ENCODE measurements at regions not wholly inside any gene's neighbourhood (a gene's known extent, or its start where the extent isn't known, plus 50 kb on each side); places are given as distances from the start of the nearest gene placed in this dataset.

GRCh38 chr13:34515201-34515600 lies 426.9 kb upstream of the NBEA start:
- no peaks in the 10 kb centered on the region for H3K4me1 ChIP-seq (ENCODE audit: insufficient read depth, low read length)
- H3K9me3 ChIP-seq (ENCODE audit: insufficient read depth, low read depth, low read length), result no peaks in the 10 kb centered on the region
- no peak overlapping the region for H3K27ac ChIP-seq (ENCODE audit: low read length)
- H3K27me3 ChIP-seq (ENCODE audit: insufficient read depth, low read length), result no peaks in the 10 kb centered on the region
- no peak overlapping the region for H3K4me3 ChIP-seq (ENCODE audit: low read length)
- H3K36me3 ChIP-seq (ENCODE audit: insufficient read depth, low read depth, low read length), result no peaks in the 10 kb centered on the region
- H3K9ac ChIP-seq (ENCODE audit: low read depth, low read length), result no peak overlapping the region

GRCh38 chr13:34521171-34521570 lies 420.9 kb upstream of the NBEA start:
- H3K4me1 ChIP-seq (ENCODE audit: insufficient read depth, low read length), result no peaks in the 10 kb centered on the region
- H3K4me3 ChIP-seq (ENCODE audit: low read length), result no peak overlapping the region
- H3K36me3 ChIP-seq (ENCODE audit: insufficient read depth, low read depth, low read length), result no peaks in the 10 kb centered on the region
- no peaks in the 10 kb centered on the region for H3K9me3 ChIP-seq (ENCODE audit: insufficient read depth, low read depth, low read length)
- no peaks in the 10 kb centered on the region for H3K27me3 ChIP-seq (ENCODE audit: insufficient read depth, low read length)
- H3K9ac ChIP-seq (ENCODE audit: low read depth, low read length), result no peak overlapping the region
- H3K27ac ChIP-seq (ENCODE audit: low read length), result no peak overlapping the region

- Histone ChIP-seq H3K36me3 (ENCODE audit: insufficient read depth, low read depth, low read length) (no peaks in the 10 kb centered on the region), H3K4me1 (ENCODE audit: insufficient read depth, low read length) (no peaks in the 10 kb centered on the region), H3K4me3 (ENCODE audit: low read length) (no peak overlapping the region), H3K9ac (ENCODE audit: low read depth, low read length) (no peak overlapping the region), H3K9me3 (ENCODE audit: insufficient read depth, low read depth, low read length) (no peaks in the 10 kb centered on the region), H3K27ac (ENCODE audit: low read length) (no peak overlapping the region), H3K27me3 (ENCODE audit: insufficient read depth, low read length) (no peaks in the 10 kb centered on the region)
Observed at GRCh38 chr13:34522808-34523207, 419.3 kb upstream of the NBEA start.

- Histone ChIP-seq H3K9ac (ENCODE audit: low read depth, low read length) (no peak overlapping the region), H3K9me3 (ENCODE audit: insufficient read depth, low read depth, low read length) (no peaks in the 10 kb centered on the region)
Observed at GRCh38 chr13:34523406-34523805, 418.7 kb upstream of the NBEA start.

GRCh38 chr13:34533941-34534340 lies 408.1 kb upstream of the NBEA start:
- Histone ChIP-seq H3K9me3 (ENCODE audit: insufficient read depth, low read depth, low read length) (0 out of 2 replicates have a peak, but pooled peaks cover 5% of the 10 kb centered on the region), H3K4me3 (ENCODE audit: low read length) (no peak overlapping the region), H3K36me3 (ENCODE audit: insufficient read depth, low read depth, low read length) (no peaks in the 10 kb centered on the region), H3K27ac (ENCODE audit: low read length) (no peak overlapping the region), H3K27me3 (ENCODE audit: insufficient read depth, low read length) (no peaks in the 10 kb centered on the region), H3K9ac (ENCODE audit: low read depth, low read length) (no peak overlapping the region), H3K4me1 (ENCODE audit: insufficient read depth, low read length) (no peaks in the 10 kb centered on the region)

More at GRCh38 chr13:34523406-34523805, 418.7 kb upstream of the NBEA start:
- Histone ChIP-seq H3K36me3 (ENCODE audit: insufficient read depth, low read depth, low read length) (no peaks in the 10 kb centered on the region), H3K4me1 (ENCODE audit: insufficient read depth, low read length) (no peaks in the 10 kb centered on the region), H3K27me3 (ENCODE audit: insufficient read depth, low read length) (no peaks in the 10 kb centered on the region), H3K4me3 (ENCODE audit: low read length) (no peak overlapping the region), H3K27ac (ENCODE audit: low read length) (no peak overlapping the region)

GRCh38 chr13:34542321-34542720 lies 399.7 kb upstream of the NBEA start:
- Histone ChIP-seq H3K9me3 (ENCODE audit: insufficient read depth, low read depth, low read length) (no peaks in the 10 kb centered on the region), H3K27me3 (ENCODE audit: insufficient read depth, low read length) (no peaks in the 10 kb centered on the region), H3K36me3 (ENCODE audit: insufficient read depth, low read depth, low read length) (no peaks in the 10 kb centered on the region), H3K4me3 (ENCODE audit: low read length) (no peak overlapping the region), H3K27ac (ENCODE audit: low read length) (no peak overlapping the region), H3K9ac (ENCODE audit: low read depth, low read length) (no peak overlapping the region), H3K4me1 (ENCODE audit: insufficient read depth, low read length) (no peaks in the 10 kb centered on the region)

- no peak overlapping the region for H3K27ac ChIP-seq (ENCODE audit: low read length)
- no peaks in the 10 kb centered on the region for H3K4me1 ChIP-seq (ENCODE audit: insufficient read depth, low read length)
- H3K27me3 ChIP-seq (ENCODE audit: insufficient read depth, low read length), result no peaks in the 10 kb centered on the region
- no peak overlapping the region for H3K4me3 ChIP-seq (ENCODE audit: low read length)
- no peaks in the 10 kb centered on the region for H3K9me3 ChIP-seq (ENCODE audit: insufficient read depth, low read depth, low read length)
- no peaks in the 10 kb centered on the region for H3K36me3 ChIP-seq (ENCODE audit: insufficient read depth, low read depth, low read length)
- H3K9ac ChIP-seq (ENCODE audit: low read depth, low read length), result no peak overlapping the region
Observed at GRCh38 chr13:34543836-34544235, 398.2 kb upstream of the NBEA start.

GRCh38 chr13:34545461-34545860 lies 396.6 kb upstream of the NBEA start:
- Histone ChIP-seq H3K36me3 (ENCODE audit: insufficient read depth, low read depth, low read length) (no peaks in the 10 kb centered on the region), H3K27ac (ENCODE audit: low read length) (no peak overlapping the region)

GRCh38 chr13:34546344-34547250 lies 395.5 kb upstream of the NBEA start:
- Histone ChIP-seq H3K27me3 (ENCODE audit: insufficient read depth, low read length) (no peaks in the 10 kb centered on the region), H3K9ac (ENCODE audit: low read depth, low read length) (no peak overlapping the region), H3K36me3 (ENCODE audit: insufficient read depth, low read depth, low read length) (no peaks in the 10 kb centered on the region), H3K27ac (ENCODE audit: low read length) (no peak overlapping the region), H3K4me3 (ENCODE audit: low read length) (no peak overlapping the region), H3K9me3 (ENCODE audit: insufficient read depth, low read depth, low read length) (no peaks in the 10 kb centered on the region), H3K4me1 (ENCODE audit: insufficient read depth, low read length) (no peaks in the 10 kb centered on the region)

More at GRCh38 chr13:34545461-34545860, 396.6 kb upstream of the NBEA start:
- Histone ChIP-seq H3K9ac (ENCODE audit: low read depth, low read length) (no peak overlapping the region), H3K27me3 (ENCODE audit: insufficient read depth, low read length) (no peaks in the 10 kb centered on the region), H3K4me3 (ENCODE audit: low read length) (no peak overlapping the region), H3K9me3 (ENCODE audit: insufficient read depth, low read depth, low read length) (no peaks in the 10 kb centered on the region), H3K4me1 (ENCODE audit: insufficient read depth, low read length) (no peaks in the 10 kb centered on the region)

GRCh38 chr13:34547929-34548328 lies 394.1 kb upstream of the NBEA start:
- H3K27ac ChIP-seq (ENCODE audit: low read length), result no peak overlapping the region
- H3K4me3 ChIP-seq (ENCODE audit: low read length), result no peak overlapping the region
- H3K36me3 ChIP-seq (ENCODE audit: insufficient read depth, low read depth, low read length), result no peaks in the 10 kb centered on the region
- no peak overlapping the region for H3K9ac ChIP-seq (ENCODE audit: low read depth, low read length)
- H3K27me3 ChIP-seq (ENCODE audit: insufficient read depth, low read length), result no peaks in the 10 kb centered on the region
- no peaks in the 10 kb centered on the region for H3K4me1 ChIP-seq (ENCODE audit: insufficient read depth, low read length)
- no peaks in the 10 kb centered on the region for H3K9me3 ChIP-seq (ENCODE audit: insufficient read depth, low read depth, low read length)

- H3K4me3 ChIP-seq (ENCODE audit: low read length), result no peak overlapping the region
- H3K27me3 ChIP-seq (ENCODE audit: insufficient read depth, low read length), result no peaks in the 10 kb centered on the region
- no peaks in the 10 kb centered on the region for H3K4me1 ChIP-seq (ENCODE audit: insufficient read depth, low read length)
- no peaks in the 10 kb centered on the region for H3K9me3 ChIP-seq (ENCODE audit: insufficient read depth, low read depth, low read length)
- H3K9ac ChIP-seq (ENCODE audit: low read depth, low read length), result no peak overlapping the region
- H3K36me3 ChIP-seq (ENCODE audit: insufficient read depth, low read depth, low read length), result no peaks in the 10 kb centered on the region
- H3K27ac ChIP-seq (ENCODE audit: low read length), result no peak overlapping the region
Observed at GRCh38 chr13:34553376-34553775, 388.7 kb upstream of the NBEA start.

- H3K36me3 ChIP-seq (ENCODE audit: insufficient read depth, low read depth, low read length), result no peaks in the 10 kb centered on the region
- no peaks in the 10 kb centered on the region for H3K27me3 ChIP-seq (ENCODE audit: insufficient read depth, low read length)
- no peak overlapping the region for H3K27ac ChIP-seq (ENCODE audit: low read length)
- H3K4me1 ChIP-seq (ENCODE audit: insufficient read depth, low read length), result no peaks in the 10 kb centered on the region
- H3K9me3 ChIP-seq (ENCODE audit: insufficient read depth, low read depth, low read length), result no peaks in the 10 kb centered on the region
- no peak overlapping the region for H3K4me3 ChIP-seq (ENCODE audit: low read length)
- H3K9ac ChIP-seq (ENCODE audit: low read depth, low read length), result no peak overlapping the region
Observed at GRCh38 chr13:34555988-34556387, 386.1 kb upstream of the NBEA start.

Measured in iPS-20b (cell line).